T-helper 2 cell (primary cell): ENCODE measurements at regions not wholly inside any gene's neighbourhood (a gene's known extent, or its start where the extent isn't known, plus 50 kb on each side); places are given as distances from the start of the nearest gene placed in this dataset.
A peak's percentile ranks its signal among the peaks of the same experiment; 100 is the strongest.

Experiments used
- DNase-seq, 5 experiments: peaks; one replicate each; pipeline versions ENCODE4 v3.0.0 to v3.0.0-alpha.2; 2012 to 2022

DNA sequence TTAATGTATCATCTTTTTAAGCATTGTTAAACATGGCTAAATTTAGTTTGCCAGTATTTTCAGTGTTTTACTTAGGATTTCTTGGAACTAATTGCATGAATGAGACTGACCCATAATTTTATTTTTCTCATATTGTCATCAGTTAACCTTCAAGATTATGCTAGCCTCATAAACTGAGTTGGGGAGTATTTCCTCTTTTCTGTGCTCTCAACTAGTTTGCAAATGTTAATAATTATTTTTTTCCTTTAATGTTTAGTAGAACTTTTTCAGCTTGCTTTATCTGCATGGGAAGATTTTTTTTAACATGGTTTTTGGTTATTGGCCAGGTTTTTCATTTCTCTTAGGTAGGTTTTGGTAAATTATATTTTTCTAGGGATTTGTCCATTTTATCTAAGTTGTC, 235.4 kb upstream of the SESN3 start:
- DNase-seq = no peak

- DNase-seq = no peak
These were observed 234.9 kb upstream of the SESN3 start for GRCh38 chr11:95465887-95466286.

- DNase-seq = no peak
These were observed 230.9 kb upstream of the SESN3 start for GRCh38 chr11:95461858-95462257.

DNA sequence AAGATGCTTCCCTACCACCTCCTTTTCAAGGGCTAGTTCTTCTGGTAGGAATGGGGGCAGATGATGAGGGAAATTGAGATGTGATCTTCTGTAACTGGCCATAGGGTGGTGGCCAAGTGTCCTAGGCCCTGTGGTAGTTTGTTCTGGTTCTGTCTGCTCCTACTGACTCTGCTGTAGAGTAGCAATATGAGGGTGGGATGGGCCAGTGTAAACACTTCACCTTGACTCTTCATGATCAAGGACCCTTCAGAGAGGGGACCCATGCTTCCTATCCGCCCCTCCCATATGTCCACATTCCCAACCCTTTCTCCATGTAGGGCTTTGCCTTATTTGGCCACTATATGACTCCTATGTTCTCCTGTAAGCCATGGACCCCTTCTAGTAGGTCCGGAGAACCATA, 230.3 kb upstream of the SESN3 start:
- DNase-seq = no peak

DNA sequence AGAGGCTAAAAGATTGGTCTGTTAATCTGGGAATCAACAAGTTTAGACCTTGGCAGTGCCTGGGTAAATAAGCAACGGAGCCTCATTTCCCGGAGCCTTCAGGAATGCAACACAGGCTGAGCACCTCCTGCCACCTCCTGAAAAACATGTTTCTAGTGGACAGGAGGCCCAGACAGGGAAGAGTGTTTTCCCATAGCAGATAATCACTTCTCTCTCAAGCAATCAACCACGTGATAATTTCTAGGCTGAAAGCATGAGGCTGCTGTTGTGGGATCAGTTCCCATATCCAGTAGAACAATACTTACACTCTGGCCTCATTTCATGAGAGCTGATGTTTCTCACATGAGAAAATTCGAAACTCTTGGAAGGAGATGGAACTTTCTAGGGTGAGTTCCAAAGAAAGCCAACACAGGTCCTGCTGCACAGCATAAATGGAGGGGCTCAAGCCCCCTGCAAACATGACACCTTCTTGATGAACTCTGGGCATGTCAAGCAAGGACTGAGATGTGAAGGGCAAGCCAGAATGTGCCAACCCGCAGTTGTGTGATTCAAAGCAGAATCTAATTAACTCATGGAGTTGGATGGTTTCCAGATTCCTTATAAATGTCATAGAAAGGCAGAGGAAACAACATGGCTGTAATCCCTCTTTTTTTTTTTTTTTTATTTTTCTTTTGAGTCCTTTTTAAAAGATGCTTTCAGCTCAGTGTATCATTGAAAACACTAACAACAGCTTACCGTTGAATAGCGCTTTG, 228.5 kb upstream of the SESN3 start:
- DNase-seq = no peak

- no peak for DNase-seq
These were observed 225.9 kb upstream of the SESN3 start for GRCh38 chr11:95456714-95457491.

- no peak for DNase-seq
These were observed 224.4 kb upstream of the SESN3 start for GRCh38 chr11:95455228-95455970.

DNA sequence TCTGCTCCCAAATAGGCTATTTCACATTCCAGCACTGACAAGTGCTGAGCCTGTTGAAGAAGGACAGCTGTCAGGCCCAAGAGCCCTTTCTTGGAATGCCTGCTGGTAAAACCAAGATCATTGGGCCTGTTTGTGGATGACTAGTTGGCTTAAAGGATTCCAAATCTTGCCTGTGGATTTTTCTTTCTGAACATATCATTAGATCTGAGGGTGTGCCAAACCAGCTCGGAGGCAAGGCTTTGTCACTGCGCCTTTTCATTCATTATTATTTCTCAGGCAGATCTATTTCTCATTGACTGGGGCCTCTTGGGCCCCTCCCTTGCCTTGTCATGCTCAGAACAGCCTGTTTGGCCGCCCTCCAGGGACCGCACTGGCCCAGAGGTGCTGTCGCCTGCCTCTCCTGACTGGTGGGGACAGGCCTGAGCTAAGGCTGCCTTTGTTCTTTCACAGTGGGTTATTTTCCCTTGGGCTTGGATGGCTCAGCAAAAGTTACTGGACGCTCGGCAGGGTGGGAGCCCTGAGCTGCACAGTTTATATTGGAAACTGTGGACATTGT, 222.7 kb upstream of the SESN3 start:
- no peak for DNase-seq

DNA sequence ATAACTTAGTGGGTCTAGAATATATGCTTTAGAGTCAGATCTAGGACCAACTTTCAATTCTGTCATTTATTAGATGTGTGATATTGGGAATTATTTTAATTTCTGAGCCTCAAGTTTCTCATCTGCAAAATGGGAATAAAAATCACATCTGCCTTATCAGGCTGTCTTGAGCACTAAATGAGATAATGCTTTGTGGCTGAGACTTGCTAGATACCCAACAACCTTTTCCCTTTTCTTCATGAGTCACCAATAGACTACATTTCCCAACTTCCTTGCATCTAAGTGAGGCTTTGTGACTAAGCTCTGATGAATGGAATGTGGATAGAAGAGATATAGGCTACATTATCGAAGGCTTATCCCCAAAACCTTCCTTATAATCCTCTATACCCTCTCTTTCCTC, 220.7 kb upstream of the SESN3 start:
- DNase-seq = no peak

GRCh38 chr11:95451261-95451660, 220.3 kb upstream of the SESN3 start:
- no peak for DNase-seq

- no peak for DNase-seq
These were observed 219.6 kb upstream of the SESN3 start for GRCh38 chr11:95450547-95451123.

DNA sequence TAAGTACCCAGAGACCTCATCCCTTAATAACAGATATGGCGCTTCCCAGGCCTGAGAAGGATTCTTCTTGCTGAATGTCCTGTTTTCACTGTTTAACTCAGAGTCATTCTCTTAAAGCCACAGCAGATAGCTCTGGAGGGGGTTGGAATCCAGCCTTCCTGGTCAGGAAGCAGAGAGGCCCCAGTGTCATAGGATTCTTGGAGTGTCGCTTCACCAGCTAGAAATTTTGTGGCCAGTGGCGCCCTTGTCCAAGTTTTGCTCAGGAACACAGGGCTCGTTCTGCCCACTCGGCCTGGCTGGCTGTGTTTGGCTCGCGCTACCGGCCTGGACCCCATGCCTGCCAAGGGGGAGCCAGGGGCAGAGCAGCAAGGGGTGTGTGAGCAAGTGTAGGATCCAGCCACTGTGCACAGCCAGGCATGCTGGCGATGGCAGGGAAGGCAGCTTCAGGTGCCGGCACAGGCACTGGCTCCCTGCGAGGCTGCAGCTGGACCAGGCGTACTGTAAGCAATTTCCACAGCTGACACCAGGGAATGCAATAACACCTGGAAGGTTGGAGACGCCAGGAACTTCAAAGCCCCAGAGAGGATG, 214.8 kb upstream of the SESN3 start:
- no peak for DNase-seq

DNA sequence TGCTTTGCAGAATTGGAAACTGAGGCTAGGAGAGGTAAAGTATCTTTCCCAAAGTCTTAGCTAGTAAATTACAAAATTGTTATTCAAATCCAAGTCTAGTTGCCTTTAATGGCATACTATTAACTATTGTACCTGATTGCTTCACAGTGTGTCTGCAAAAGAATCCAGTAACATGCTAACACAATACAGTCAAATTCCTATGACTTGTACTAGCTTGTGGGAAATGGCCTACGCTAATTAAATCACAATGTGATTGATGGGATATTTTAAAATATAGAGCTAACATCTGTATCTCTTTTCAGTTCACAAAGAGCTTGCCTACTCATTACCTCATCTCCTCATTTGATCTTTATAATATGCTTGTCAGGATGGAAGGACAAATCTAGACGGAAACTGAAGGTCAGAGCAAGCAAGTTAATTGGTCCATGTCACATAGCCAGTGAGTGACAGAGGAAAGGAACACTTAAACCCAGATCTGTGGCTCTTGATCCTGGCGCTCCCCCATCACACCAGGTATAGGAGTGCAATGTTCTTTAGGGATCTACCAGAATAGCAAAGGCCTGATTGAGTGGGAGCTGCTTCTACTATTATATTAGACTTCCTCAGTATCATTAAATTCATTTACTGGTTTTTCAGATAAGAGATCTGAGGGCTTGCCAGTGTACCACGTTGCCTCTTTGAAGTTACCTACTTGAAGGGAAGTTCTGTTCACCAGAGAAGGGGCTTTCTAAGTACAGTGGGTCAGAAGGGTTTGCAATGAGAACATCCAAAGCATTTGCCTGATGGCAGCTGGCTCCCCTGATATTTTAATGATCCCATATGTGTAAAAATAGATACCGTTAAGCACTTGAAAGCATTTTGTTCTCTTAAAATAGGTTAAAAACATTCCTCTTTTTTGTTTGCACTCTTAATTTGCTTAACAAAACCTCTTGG, 213.6 kb upstream of the SESN3 start:
- peak in 1 of 5 experiments; percentile 4 for DNase-seq

GRCh38 chr11:95443386-95443785, 212.4 kb upstream of the SESN3 start:
- DNase-seq = peak in 2 of 5 experiments; percentile 2 to 79

DNA sequence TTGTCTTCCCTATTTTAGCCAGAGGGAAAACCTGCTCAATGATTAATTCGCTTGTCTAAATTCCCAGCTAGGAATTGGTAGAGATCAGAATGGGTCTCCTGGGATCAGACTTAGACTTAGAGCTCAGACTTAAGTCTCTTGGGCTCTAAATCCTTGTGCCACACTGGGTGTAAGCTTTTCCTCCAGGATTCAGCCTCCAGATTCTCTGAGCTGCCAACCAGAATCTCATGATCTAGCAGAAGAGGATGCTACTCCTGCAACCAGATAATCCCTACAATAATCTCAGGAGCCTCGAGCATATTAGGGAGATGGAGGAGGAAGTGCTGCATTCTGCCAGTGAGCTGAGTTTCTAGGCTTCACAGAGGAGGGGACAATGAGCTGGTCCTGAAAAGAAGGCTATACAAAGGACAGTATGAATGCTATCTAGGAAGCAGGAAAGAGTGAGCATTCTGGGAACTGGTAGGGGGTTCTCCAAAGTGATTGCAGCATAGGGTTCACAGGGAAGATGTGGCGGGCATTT, 211.6 kb upstream of the SESN3 start:
- no peak for DNase-seq

DNA sequence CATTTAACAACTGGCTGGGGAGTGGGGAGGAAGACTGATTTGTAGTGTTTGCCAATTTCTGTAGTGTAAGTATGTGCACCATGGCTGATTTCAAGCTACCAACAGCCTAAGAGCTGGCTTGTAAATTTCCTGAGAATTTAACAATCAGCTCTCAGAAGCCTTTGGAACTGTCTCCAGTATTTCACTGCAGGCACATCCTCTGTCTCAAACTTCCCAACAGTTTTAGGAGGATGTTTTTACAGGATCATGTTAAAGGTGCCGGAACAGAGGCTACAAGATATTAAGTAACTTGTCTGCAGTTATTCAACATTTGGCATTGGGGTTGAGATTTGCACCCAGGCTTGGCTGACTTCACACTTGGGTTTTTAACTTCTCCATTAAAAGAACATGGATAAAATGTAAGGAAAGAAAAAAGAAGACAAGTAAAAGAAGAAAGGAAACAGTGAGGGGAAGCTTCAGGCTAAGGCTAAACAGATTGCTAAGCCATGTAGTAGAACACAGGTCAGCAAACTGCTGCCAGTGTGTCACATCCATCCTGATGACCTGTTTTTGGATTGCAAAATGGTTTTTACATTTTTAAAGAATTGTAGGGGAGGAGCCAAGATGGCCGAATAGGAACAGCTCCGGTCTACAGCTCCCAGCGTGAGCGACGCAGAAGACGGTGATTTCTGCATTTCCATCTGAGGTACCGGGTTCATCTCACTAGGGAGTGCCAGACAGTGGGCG, 204.8 kb upstream of the SESN3 start:
- peak in 1 of 5 experiments; percentile 10 for DNase-seq

GRCh38 chr11:95435192-95435591, 204.2 kb upstream of the SESN3 start:
- DNase-seq = peak in 1 of 5 experiments; percentile 5

DNA sequence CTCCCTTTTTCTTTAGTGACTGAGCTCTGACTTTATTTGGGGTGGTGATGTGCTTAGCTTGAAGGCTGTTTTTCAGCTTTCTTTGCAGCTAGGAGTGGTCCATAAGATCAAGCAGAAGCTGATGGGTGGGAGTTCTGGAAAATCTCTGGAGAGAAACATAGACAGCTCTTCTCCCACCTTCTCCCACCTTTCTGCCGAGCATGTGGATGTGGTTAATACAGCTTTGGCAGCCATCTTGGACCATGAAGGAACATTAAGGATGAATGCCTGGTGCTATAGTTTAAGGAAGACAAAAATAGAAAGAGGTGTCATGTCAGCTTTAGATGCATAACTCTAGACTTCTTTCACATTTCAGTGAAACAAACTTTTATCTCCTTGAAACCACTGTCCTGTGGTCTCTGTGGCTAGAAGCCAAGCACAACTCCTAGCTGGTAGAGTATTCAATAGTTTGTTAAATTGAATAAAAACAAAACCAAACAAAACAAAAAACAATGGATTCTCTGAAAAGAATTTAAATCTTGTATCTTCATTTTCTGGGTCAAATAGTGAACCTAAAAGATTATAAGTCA, 203.6 kb upstream of the SESN3 start:
- peak in 1 of 5 experiments; percentile 54 for DNase-seq

- DNase-seq = no peak
These were observed 203.0 kb upstream of the SESN3 start for GRCh38 chr11:95434009-95434408.
